GM23248 (cell line): ENCODE measurements at regions not wholly inside any gene's neighbourhood (a gene's known extent, or its start where the extent isn't known, plus 50 kb on each side); places are given as distances from the start of the nearest gene placed in this dataset.

Experiments used
- DNase-seq: peaks from one replicate; pipeline ENCODE4 v3.0.0-alpha.2; 2015
- H2AFZ ChIP-seq: fragments of 200-600 bp; sonication (generic); 2 replicates; pipeline ENCODE4 v1.6.1; 2016; ENCODE audit warnings: antibody characterized with exemption
- H3F3A ChIP-seq: fragments of 200-600 bp; sonication (generic); 2 replicates; pipeline ENCODE4 v1.6.1; 2016; ENCODE audit warnings: mild to moderate bottlenecking, antibody characterized with exemption, mixed run types; ENCODE audit not compliant: insufficient read depth
- H3K27ac ChIP-seq: fragments of 200-600 bp; sonication (generic); 2 replicates; pipeline ENCODE4 v1.5.1; 2016; ENCODE audit warnings: mild to moderate bottlenecking
- H3K27me3 ChIP-seq: fragments of 200-600 bp; sonication (generic); replicated peaks from 2 replicates; pipeline ENCODE4 v1.6.1; 2016; ENCODE audit warnings: mild to moderate bottlenecking; ENCODE audit not compliant: insufficient read depth
- H3K36me3 ChIP-seq: fragments of 200-600 bp; sonication (generic); 2 replicates; pipeline ENCODE4 v1.6.1; 2016; ENCODE audit warnings: low read depth, mild to moderate bottlenecking
- H3K4me1 ChIP-seq: fragments of 200-600 bp; sonication (generic); 2 replicates; pipeline ENCODE4 v1.6.1; 2016; ENCODE audit warnings: mild to moderate bottlenecking; ENCODE audit not compliant: insufficient read depth
- H3K4me2 ChIP-seq: fragments of 200-600 bp; sonication (generic); one replicate; pipeline ENCODE4 v1.6.1; 2016; ENCODE audit warnings: mild to moderate bottlenecking; ENCODE audit not compliant: unreplicated experiment
- H3K4me3 ChIP-seq: fragments of 200-600 bp; sonication (generic); 2 replicates; pipeline ENCODE4 v1.5.1; 2016; ENCODE audit warnings: mild to moderate bottlenecking
- H3K79me2 ChIP-seq: fragments of 200-600 bp; sonication (generic); 2 replicates; pipeline ENCODE4 v1.6.1; 2016; ENCODE audit warnings: mild to moderate bottlenecking; ENCODE audit not compliant: insufficient read depth
- H3K9ac ChIP-seq: fragments of 200-600 bp; sonication (generic); 2 replicates; pipeline ENCODE4 v1.6.1; 2016; ENCODE audit warnings: mild to moderate bottlenecking
- H3K9me2 ChIP-seq: fragments of 200-600 bp; sonication (generic); 2 replicates; pipeline ENCODE4 v1.6.1; 2016; ENCODE audit warnings: mixed run types, mild to moderate bottlenecking, moderate library complexity; ENCODE audit not compliant: insufficient read depth
- H3K9me3 ChIP-seq: fragments of 200-600 bp; sonication (generic); one replicate; pipeline ENCODE4 v1.6.1; 2017; ENCODE audit warnings: low read depth
- H4K20me1 ChIP-seq: fragments of 200-600 bp; sonication (generic); 2 replicates; pipeline ENCODE4 v1.6.0; 2016; ENCODE audit not compliant: insufficient read depth
- EZH2 ChIP-seq: fragments of 200-600 bp; sonication (generic); IDR thresholded peaks from 2 replicates; pipeline ENCODE4 v1.6.1; 2018; ENCODE audit warnings: antibody characterized with exemption, mild to moderate bottlenecking; ENCODE audit not compliant: insufficient read depth, poor library complexity, severe bottlenecking
- EZH2phosphoT487 ChIP-seq: fragments of 200-600 bp; sonication (generic); IDR thresholded peaks from 2 replicates; pipeline ENCODE4 v1.6.1; 2018; ENCODE audit warnings: antibody characterized with exemption, moderate library complexity, mild to moderate bottlenecking, low read depth; ENCODE audit not compliant: insufficient read depth
- WGBS, 2 experiments: methylation state at CpG; one replicate each; pipeline ENCODE4 v1.1.6; 2015 to 2017; ENCODE audit warnings: low lambda C conversion rate in 2 of 2, low coverage in 1 of 2; ENCODE audit errors: missing lambda C conversion rate in 2 of 2; 5-methylcytosine and 5-hydroxymethylcytosine counted together
- in situ Hi-C: fragments of 300-500 bp; cut with MboI; formaldehyde crosslinking; loops from 2 replicates; pipeline ENCODE4 v1.15.0; 2020

- TF ChIP-seq EZH2phosphoT487 (no peak), EZH2 (no peak)
- Histone ChIP-seq H4K20me1 (no peaks in the 10 kb centered on the region), H2AFZ (no peak overlapping the region), H3K79me2 (no peaks in the 10 kb centered on the region), H3K4me1 (no peaks in the 10 kb centered on the region), H3K9ac (no peak overlapping the region), H3K36me3 (no peaks in the 10 kb centered on the region), H3K27ac (no peak overlapping the region), H3K9me2 (no peaks in the 10 kb centered on the region), H3K27me3 (no peaks in the 10 kb centered on the region), H3K9me3 (peaks cover 2% of the 10 kb centered on the region), H3K4me3 (no peak overlapping the region), H3K4me2 (no peak overlapping the region), H3F3A (no peaks in the 10 kb centered on the region)
- 38% methylated on average over 4 of the region's 4 CpGs for WGBS, 2 experiments
- no peak for DNase-seq
- in situ Hi-C loops: no loop called here
Observed at GRCh38 chr15:70308011-70308734, 210.5 kb upstream of the TLE3 start.

GRCh38 chr15:70306582-70306981 lies 208.9 kb upstream of the TLE3 start:
- Histone ChIP-seq H3F3A (no peaks in the 10 kb centered on the region), H3K4me2 (no peak overlapping the region), H3K9me2 (no peaks in the 10 kb centered on the region), H3K4me1 (no peaks in the 10 kb centered on the region), H3K9ac (no peak overlapping the region), H3K27me3 (no peaks in the 10 kb centered on the region), H3K27ac (no peak overlapping the region), H3K4me3 (no peak overlapping the region), H2AFZ (no peak overlapping the region), H3K36me3 (no peaks in the 10 kb centered on the region), H3K79me2 (no peaks in the 10 kb centered on the region), H3K9me3 (peaks cover 2% of the 10 kb centered on the region), H4K20me1 (no peaks in the 10 kb centered on the region)
- TF ChIP-seq EZH2 (no peak), EZH2phosphoT487 (no peak)
- WGBS, 2 experiments: 85 to 94% methylated on average over 4 of the region's 4 CpGs
- DNase-seq: no peak
- in situ Hi-C loops: no loop called here

- H3F3A ChIP-seq: no peaks in the 10 kb centered on the region
- in situ Hi-C loops: no loop called here
- no peaks in the 10 kb centered on the region for H3K36me3 ChIP-seq
- WGBS, 2 experiments: 67% methylated on average over 6 of the region's 6 CpGs
- no peak overlapping the region for H3K4me2 ChIP-seq
- no peak overlapping the region for H3K4me3 ChIP-seq
- H3K9me2 ChIP-seq: no peaks in the 10 kb centered on the region
- TF ChIP-seq EZH2 (no peak), EZH2phosphoT487 (no peak)
- DNase-seq: no peak
- H3K79me2 ChIP-seq: no peaks in the 10 kb centered on the region
- no peaks in the 10 kb centered on the region for H4K20me1 ChIP-seq
- no peak overlapping the region for H2AFZ ChIP-seq
- H3K4me1 ChIP-seq: no peaks in the 10 kb centered on the region
- H3K27me3 ChIP-seq: no peaks in the 10 kb centered on the region
- H3K9me3 ChIP-seq: peaks cover 2% of the 10 kb centered on the region
- H3K9ac ChIP-seq: no peak overlapping the region
- H3K27ac ChIP-seq: no peak overlapping the region
Observed at GRCh38 chr15:70306081-70306480, 208.4 kb upstream of the TLE3 start.

GRCh38 chr15:70303981-70304380 lies 206.3 kb upstream of the TLE3 start:
- in situ Hi-C loops: no loop called here
- Histone ChIP-seq H2AFZ (no peak overlapping the region), H3K4me2 (no peak overlapping the region), H3K36me3 (no peaks in the 10 kb centered on the region), H3K9me3 (peaks cover 2% of the 10 kb centered on the region), H3K79me2 (no peaks in the 10 kb centered on the region), H3K4me1 (no peaks in the 10 kb centered on the region), H3K27me3 (no peaks in the 10 kb centered on the region), H3F3A (no peaks in the 10 kb centered on the region), H3K9ac (no peak overlapping the region), H3K4me3 (no peak overlapping the region), H3K27ac (no peak overlapping the region), H3K9me2 (no peaks in the 10 kb centered on the region), H4K20me1 (no peaks in the 10 kb centered on the region)
- TF ChIP-seq EZH2: no peak
- TF ChIP-seq EZH2phosphoT487: no peak
- WGBS, 2 experiments: 77 to 90% methylated on average over 4 of the region's 4 CpGs
- no peak for DNase-seq

GRCh38 chr15:70302360-70302759 lies 204.6 kb upstream of the TLE3 start:
- no peak for DNase-seq
- Histone ChIP-seq H3K4me3 (no peak overlapping the region), H3K4me2 (no peak overlapping the region), H3K9me2 (no peaks in the 10 kb centered on the region), H3K79me2 (no peaks in the 10 kb centered on the region), H3K4me1 (no peaks in the 10 kb centered on the region), H4K20me1 (no peaks in the 10 kb centered on the region), H3K9me3 (peaks cover 2% of the 10 kb centered on the region), H3K27ac (no peak overlapping the region), H3K27me3 (no peaks in the 10 kb centered on the region), H2AFZ (no peak overlapping the region), H3K9ac (no peak overlapping the region), H3K36me3 (no peaks in the 10 kb centered on the region), H3F3A (no peaks in the 10 kb centered on the region)
- WGBS, 2 experiments: 72 to 86% methylated on average over 1 of the region's 1 CpG
- in situ Hi-C loops: no loop called here
- TF ChIP-seq EZH2phosphoT487: no peak
- no peak for TF ChIP-seq EZH2
